ENCODE measurements at regions not wholly inside any gene's neighbourhood (a gene's known extent, or its start where the extent isn't known, plus 50 kb on each side); places are given as distances from the start of the nearest gene placed in this dataset.

GRCh38 chr19:5254944-5255343 is 85.7 kb downstream of the PTPRS start:
- DNase-seq (peak in 1 of 5 donors; percentile 4), FAIRE-seq (no peak)
- Histone ChIP-seq H3K9me3 (ENCODE audit: control insufficient read depth in 2 of 3, insufficient read depth in 1 of 3, low read length in 3 of 3) (peaks cover 0 to 12% (median 0%) of the 10 kb centered on the region in 3 donors), H3K27ac (ENCODE audit: low read depth in 2 of 2, low read length in 2 of 2) (no peak overlapping the region), H3K36me3 (ENCODE audit: control insufficient read depth in 2 of 3, insufficient read depth in 3 of 3, low read length in 3 of 3) (peaks cover 5 to 14% (median 5%) of the 10 kb centered on the region in 3 donors), H3K27me3 (ENCODE audit: control insufficient read depth, insufficient read depth, low read length) (no peaks in the 10 kb centered on the region), H3K4me1 (ENCODE audit: control insufficient read depth in 2 of 3, insufficient read depth in 2 of 3, low read depth in 1 of 3, low read length in 3 of 3) (no peaks in the 10 kb centered on the region), H3K9ac (ENCODE audit: low read length in 3 of 3) (no peak overlapping the region), H3K4me3 (ENCODE audit: low read length in 3 of 3) (no peak overlapping the region)
- TF ChIP-seq, protein P1, sequence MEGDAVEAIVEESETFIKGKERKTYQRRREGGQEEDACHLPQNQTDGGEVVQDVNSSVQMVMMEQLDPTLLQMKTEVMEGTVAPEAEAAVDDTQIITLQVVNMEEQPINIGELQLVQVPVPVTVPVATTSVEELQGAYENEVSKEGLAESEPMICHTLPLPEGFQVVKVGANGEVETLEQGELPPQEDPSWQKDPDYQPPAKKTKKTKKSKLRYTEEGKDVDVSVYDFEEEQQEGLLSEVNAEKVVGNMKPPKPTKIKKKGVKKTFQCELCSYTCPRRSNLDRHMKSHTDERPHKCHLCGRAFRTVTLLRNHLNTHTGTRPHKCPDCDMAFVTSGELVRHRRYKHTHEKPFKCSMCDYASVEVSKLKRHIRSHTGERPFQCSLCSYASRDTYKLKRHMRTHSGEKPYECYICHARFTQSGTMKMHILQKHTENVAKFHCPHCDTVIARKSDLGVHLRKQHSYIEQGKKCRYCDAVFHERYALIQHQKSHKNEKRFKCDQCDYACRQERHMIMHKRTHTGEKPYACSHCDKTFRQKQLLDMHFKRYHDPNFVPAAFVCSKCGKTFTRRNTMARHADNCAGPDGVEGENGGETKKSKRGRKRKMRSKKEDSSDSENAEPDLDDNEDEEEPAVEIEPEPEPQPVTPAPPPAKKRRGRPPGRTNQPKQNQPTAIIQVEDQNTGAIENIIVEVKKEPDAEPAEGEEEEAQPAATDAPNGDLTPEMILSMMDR (IDR thresholded peaks at IDR 0.05; ENCODE audit: borderline replicate concordance, extremely low read depth, insufficient read depth): no peak
- intact Hi-C loops (cut with DNase I): no loop called here

GRCh38 chr19:5254543-5254942 is 86.1 kb downstream of the PTPRS start:
- H3K4me3 ChIP-seq (ENCODE audit: low read length in 3 of 3): no peak overlapping the region
- no peaks in the 10 kb centered on the region for H3K27me3 ChIP-seq (ENCODE audit: control insufficient read depth, insufficient read depth, low read length)
- no peak overlapping the region for H3K27ac ChIP-seq (ENCODE audit: low read depth in 2 of 2, low read length in 2 of 2)
- peaks cover 0 to 12% (median 0%) of the 10 kb centered on the region in 3 donors for H3K9me3 ChIP-seq (ENCODE audit: control insufficient read depth in 2 of 3, insufficient read depth in 1 of 3, low read length in 3 of 3)
- no peak overlapping the region for H3K9ac ChIP-seq (ENCODE audit: low read length in 3 of 3)
- intact Hi-C loops (cut with DNase I): no loop called here
- no peaks in the 10 kb centered on the region for H3K4me1 ChIP-seq (ENCODE audit: control insufficient read depth in 2 of 3, insufficient read depth in 2 of 3, low read depth in 1 of 3, low read length in 3 of 3)
- no peak for FAIRE-seq
- peak in 1 of 5 donors; percentile 9 for DNase-seq
- H3K36me3 ChIP-seq (ENCODE audit: control insufficient read depth in 2 of 3, insufficient read depth in 3 of 3, low read length in 3 of 3): peaks cover 5 to 11% (median 5%) of the 10 kb centered on the region in 3 donors
- TF ChIP-seq, protein P1 (IDR thresholded peaks at IDR 0.05; ENCODE audit: borderline replicate concordance, extremely low read depth, insufficient read depth): no peak

- Histone ChIP-seq H3K4me1 (ENCODE audit: control insufficient read depth in 2 of 3, insufficient read depth in 2 of 3, low read depth in 1 of 3, low read length in 3 of 3) (no peaks in the 10 kb centered on the region), H3K36me3 (ENCODE audit: control insufficient read depth in 2 of 3, insufficient read depth in 3 of 3, low read length in 3 of 3) (peaks cover 5 to 11% (median 5%) of the 10 kb centered on the region in 3 donors), H3K9me3 (ENCODE audit: control insufficient read depth in 2 of 3, insufficient read depth in 1 of 3, low read length in 3 of 3) (peaks cover 0 to 12% (median 0%) of the 10 kb centered on the region in 3 donors), H3K27ac (ENCODE audit: low read depth in 2 of 2, low read length in 2 of 2) (no peak overlapping the region), H3K9ac (ENCODE audit: low read length in 3 of 3) (no peak overlapping the region), H3K27me3 (ENCODE audit: control insufficient read depth, insufficient read depth, low read length) (no peaks in the 10 kb centered on the region), H3K4me3 (ENCODE audit: low read length in 3 of 3) (no peak overlapping the region)
- no peak for DNase-seq
- intact Hi-C loops (cut with DNase I): no loop called here
- TF ChIP-seq, protein P1 (IDR thresholded peaks at IDR 0.05; ENCODE audit: borderline replicate concordance, extremely low read depth, insufficient read depth): no peak
- FAIRE-seq: no peak
Observed at GRCh38 chr19:5253406-5254110, 87.1 kb downstream of the PTPRS start.
